HepG2 (cell line): ENCODE measurements at regions not wholly inside any gene's neighbourhood (a gene's known extent, or its start where the extent isn't known, plus 50 kb on each side); places are given as distances from the start of the nearest gene placed in this dataset.
A peak's percentile ranks its signal among the peaks of the same experiment; 100 is the strongest.

ENCODE experiments used
- ATAC-seq: fragments of 200-7000 bp; cut with Tn5 transposase; 3 replicates; pipeline ENCODE4 v1.9.1; 2020; ENCODE audit warnings: mild to moderate bottlenecking, moderate library complexity
- BruUV-seq: library from RNA; stranded (reverse); fragments of 400-500 nt; replicated peaks from 2 replicates; lab custom pipeline; 2021; lab: Mats Ljungman, UMichigan
- CTCF ChIA-PET: fragments of 300-600 bp; formaldehyde crosslinking; extraction: SDS; loops from one replicate; lab custom pipeline; 2021; ENCODE audit warnings: low total read pairs, inconsistent platforms, low intra/inter-chr PET ratio; lab: Yijun Ruan, JAX
- POLR2A ChIA-PET: fragments of 350-600 bp; sonication (Branson Sonifier 250); formaldehyde crosslinking; loops from one replicate; lab custom pipeline; 2020; ENCODE audit warnings: antibody characterized with exemption, inconsistent platforms; lab: Yijun Ruan, JAX
- DNase-seq: peaks from one replicate; pipeline ENCODE4 v3.0.0-alpha.2; 2015; ENCODE audit warnings: low spot score
- FAIRE-seq: peaks from 3 replicates; lab custom pipeline; 2011; peaks lifted over from hg19 to GRCh38; lab: Jason Lieb, UNC
- H2AFZ ChIP-seq: one replicate; pipeline ENCODE4 v1.6.1; 2011; ENCODE audit warnings: low read length, inconsistent platforms
- H3K27ac ChIP-seq: fragments of 300-600 bp; 3 replicates; pipeline ENCODE4 v1.8.0; 2011; ENCODE audit warnings: mixed run types, mild to moderate bottlenecking, mixed read lengths, low read length, inconsistent platforms; ENCODE audit not compliant: insufficient read depth; ENCODE audit errors: extremely low read length
- H3K27me3 ChIP-seq, 2 experiments: fragments of 200-600 bp in 1 of 2; 2 replicates in 1 of 2; 3 replicates in 1 of 2; pipeline versions ENCODE4 v1.6.0 to v1.8.0; 2011; ENCODE audit warnings: low read length in 2 of 2, mild to moderate bottlenecking in 2 of 2, moderate library complexity in 2 of 2, inconsistent platforms in 1 of 2; ENCODE audit not compliant: insufficient read depth in 2 of 2, control insufficient read depth in 1 of 2
- H3K36me3 ChIP-seq, 2 experiments: fragments of 200-600 bp in 1 of 2; replicated peaks in 1 of 2; 2 replicates in 1 of 2; 3 replicates in 1 of 2; pipeline versions ENCODE4 v1.5.1 to v1.8.0; 2011; ENCODE audit warnings: low read length in 2 of 2, inconsistent platforms in 1 of 2; ENCODE audit not compliant: insufficient read depth in 2 of 2, control insufficient read depth in 1 of 2
- H3K4me1 ChIP-seq: 2 replicates; pipeline ENCODE4 v1.5.1; 2012; ENCODE audit warnings: low read length, inconsistent platforms; ENCODE audit not compliant: insufficient read depth
- H3K4me2 ChIP-seq: 2 replicates; pipeline ENCODE4 v1.6.0; 2011; ENCODE audit warnings: low read depth, low read length, inconsistent platforms
- H3K4me3 ChIP-seq, 3 experiments: fragments of 200-600 bp in 1 of 3; sonication (generic), shearing (Covaris generic) in 1 of 3; replicated peaks in 1 of 3; 2 replicates each; pipeline ENCODE4 v1.5.1; 2011 to 2016; ENCODE audit warnings: low read length in 3 of 3, inconsistent platforms in 2 of 3, low read depth in 2 of 3, mild to moderate bottlenecking in 2 of 3, control low read depth in 1 of 3, mixed read lengths in 1 of 3; ENCODE audit not compliant: insufficient read depth in 1 of 3
- H3K79me2 ChIP-seq: one replicate; pipeline ENCODE4 v1.6.1; 2011; ENCODE audit warnings: low read length, inconsistent platforms; ENCODE audit not compliant: insufficient read depth
- H3K9ac ChIP-seq: 2 replicates; pipeline ENCODE4 v1.6.0; 2011; ENCODE audit warnings: mild to moderate bottlenecking, low read depth, low read length, inconsistent platforms; ENCODE audit not compliant: insufficient read depth
- H3K9me3 ChIP-seq: 2 replicates; pipeline ENCODE4 v1.5.1; 2012; ENCODE audit warnings: mild to moderate bottlenecking, low read length
- H4K20me1 ChIP-seq: 2 replicates; pipeline ENCODE4 v1.6.0; 2011; ENCODE audit warnings: inconsistent platforms, mild to moderate bottlenecking, low read length, moderate library complexity; ENCODE audit not compliant: insufficient read depth
- ATF7 ChIP-seq, 2 experiments: fragments of 450-650 bp in 1 of 2; sonication (generic) in 1 of 2; formaldehyde crosslinking in 1 of 2; IDR thresholded peaks; 2 replicates each; pipeline versions ENCODE4 v1.4.0 to v1.6.1; 2016 to 2020; ENCODE audit warnings: antibody characterized with exemption in 1 of 2, mild to moderate bottlenecking in 1 of 2, missing genetic modification reagents in 1 of 2
- CEBPB ChIP-seq: IDR thresholded peaks from 2 replicates; pipeline ENCODE4 v1.6.1; 2011; ENCODE audit warnings: low read depth, low read length, improper control_type of control experiment, borderline replicate concordance
- CREB1 ChIP-seq, 2 experiments: fragments of 450-650 bp in 1 of 2; IDR thresholded peaks; 2 replicates each; pipeline ENCODE4 v1.6.1; 2016 to 2017; ENCODE audit warnings: control low read depth in 1 of 2, mild to moderate bottlenecking in 1 of 2, missing compliant biosample characterization in 1 of 2, missing genetic modification characterization in 1 of 2
- DNMT1 ChIP-seq: sonication (generic); formaldehyde crosslinking; IDR thresholded peaks from 2 replicates; pipeline ENCODE4 v1.5.1; 2020; ENCODE audit warnings: mild to moderate bottlenecking, missing genetic modification reagents
- IRF2 ChIP-seq: IDR thresholded peaks from 2 replicates; pipeline ENCODE4 v1.6.1; 2018; ENCODE audit warnings: missing genetic modification reagents, missing compliant biosample characterization
- KLF6 ChIP-seq: IDR thresholded peaks from 2 replicates; pipeline ENCODE4 v1.8.0; 2016; ENCODE audit warnings: missing biosample characterization, missing genetic modification reagents
- MAF1 ChIP-seq: sonication (generic); formaldehyde crosslinking; IDR thresholded peaks from 2 replicates; pipeline ENCODE4 v1.5.0; 2020; ENCODE audit warnings: missing genetic modification reagents, borderline replicate concordance
- NFKB2 ChIP-seq: sonication (generic); formaldehyde crosslinking; IDR thresholded peaks from 2 replicates; pipeline ENCODE4 v1.4.0; 2020; ENCODE audit warnings: missing genetic modification reagents, borderline replicate concordance
- SRY ChIP-seq: sonication (generic); formaldehyde crosslinking; IDR thresholded peaks from 2 replicates; pipeline ENCODE4 v1.8.0; 2022; ENCODE audit warnings: mild to moderate bottlenecking, missing genetic modification reagents
- SSRP1 ChIP-seq: IDR thresholded peaks from 2 replicates; pipeline ENCODE4 v1.6.1; 2016; ENCODE audit warnings: control low read depth
- ZMYM4 ChIP-seq: sonication (generic); formaldehyde crosslinking; IDR thresholded peaks from 2 replicates; pipeline ENCODE4 v1.8.1; 2023; ENCODE audit warnings: mild to moderate bottlenecking, missing genetic modification reagents
- ZNF563 ChIP-seq: sonication (generic); formaldehyde crosslinking; IDR thresholded peaks from 2 replicates; pipeline ENCODE4 v1.8.0; 2022; ENCODE audit warnings: mild to moderate bottlenecking, moderate library complexity, missing genetic modification reagents
- WGBS: methylation state at CpG from one replicate; pipeline ENCODE4 v1.1.6; 2017; ENCODE audit warnings: low lambda C conversion rate; 5-methylcytosine and 5-hydroxymethylcytosine counted together
- in situ Hi-C: cut with HindIII; loops from 2 replicates; pipeline ENCODE4 v1.10.0; 2017; ENCODE audit warnings: low pct_unique_long_range_greater_than_20kb; ENCODE audit not compliant: extremely low pct_ligation_motif_present
- intact Hi-C: fragments of 100-400 bp; cut with micrococcal nuclease; formaldehyde crosslinking; loops from one replicate; pipeline ENCODE4 v1.10.0; 2022; ENCODE audit not compliant: unreplicated experiment

DNA sequence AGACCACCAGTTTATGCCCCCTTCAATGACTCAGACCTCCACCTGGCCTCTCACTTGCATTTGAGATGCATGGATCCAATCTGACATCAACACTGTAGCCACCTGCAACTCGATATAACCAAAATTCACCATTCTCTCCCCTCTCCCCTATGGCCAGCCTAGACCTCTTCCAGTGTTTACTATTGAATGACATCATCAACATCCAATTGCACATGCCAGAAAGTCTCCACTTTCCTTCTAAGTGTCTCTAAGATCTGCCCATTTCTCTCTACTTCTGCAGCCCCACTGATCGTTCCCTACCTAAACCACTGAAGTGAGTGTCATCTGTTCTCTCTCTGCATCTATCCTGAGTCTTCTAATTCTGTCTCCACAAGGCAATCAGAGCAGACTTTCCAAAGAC lies 151.3 kb upstream of the APCDD1 start:
- 35% methylated on average over 2 of the region's 2 CpGs for WGBS
- no TSS peak for BruUV-seq
- Histone ChIP-seq H2AFZ (no peak overlapping the region), H3K4me2 (no peak overlapping the region), H3K9me3 (no peaks in the 10 kb centered on the region), H3K27ac (no peak overlapping the region), H3K4me3 (no peak overlapping the region), H3K79me2 (no peaks in the 10 kb centered on the region), H3K27me3 (no peaks in the 10 kb centered on the region), H3K9ac (no peak overlapping the region), H3K36me3 (no peaks in the 10 kb centered on the region), H3K4me1 (peaks cover 8% of the 10 kb centered on the region; the same call in 1 of the 2 replicates)
- DNase-seq: no peak
- no peak for ATAC-seq
- FAIRE-seq: no peak
- intact Hi-C loops (no loop called here), in situ Hi-C loops (no loop called here)
- POLR2A ChIA-PET: no interaction called here
- TF ChIP-seq ATF7 (IDR thresholded peaks at IDR 0.05): peak; percentile 90
- TF ChIP-seq ATF7 (CRISPR knock-in tag; IDR thresholded peaks at IDR 0.05): no peak
- TF ChIP-seq DNMT1 (CRISPR knock-in tag): no peak
- no peak for TF ChIP-seq ZMYM4 (CRISPR knock-in tag)
- TF ChIP-seq SRY (CRISPR knock-in tag): no peak
- TF ChIP-seq MAF1 (CRISPR knock-in tag): no peak
- no peak for TF ChIP-seq IRF2 (CRISPR knock-in tag)
- peak; percentile 49; the same call in 1 of the 2 replicates for TF ChIP-seq CREB1 (IDR thresholded peaks at IDR 0.05)
- no peak for TF ChIP-seq CREB1 (CRISPR knock-in tag; IDR thresholded peaks at IDR 0.05)
- TF ChIP-seq ZNF563: no peak
- TF ChIP-seq, all 625 proteins: peak for 2
- CTCF ChIA-PET: no interaction called here
- H4K20me1 ChIP-seq: no peaks in the 10 kb centered on the region

- Histone ChIP-seq H2AFZ (no peak overlapping the region), H3K79me2 (no peaks in the 10 kb centered on the region), H3K27ac (no peak overlapping the region), H3K4me3 (no peak overlapping the region), H3K9me3 (no peaks in the 10 kb centered on the region), H3K27me3 (no peaks in the 10 kb centered on the region), H4K20me1 (no peaks in the 10 kb centered on the region), H3K4me1 (peaks cover 8% of the 10 kb centered on the region; the same call in 1 of the 2 replicates), H3K4me2 (no peak overlapping the region), H3K9ac (no peak overlapping the region), H3K36me3 (no peaks in the 10 kb centered on the region)
- ChIA-PET POLR2A (no interaction called here), CTCF (no interaction called here)
- no peak for TF ChIP-seq NFKB2
- no peak for TF ChIP-seq KLF6 (CRISPR knock-in tag)
- no peak for TF ChIP-seq SSRP1 (CRISPR knock-in tag)
- peak; percentile 30; the same call in 1 of the 2 replicates for TF ChIP-seq CEBPB
- in situ Hi-C loops: no loop called here
- intact Hi-C loops: no loop called here
- WGBS: 0% methylated on average over 3 of the region's 3 CpGs
- BruUV-seq: no TSS peak
- FAIRE-seq (no peak), ATAC-seq (no peak), DNase-seq (no peak)
These were observed 149.6 kb upstream of the APCDD1 start for GRCh38 chr18:10304853-10305252.
